ENCODE measurements at regions not wholly inside any gene's neighbourhood (a gene's known extent, or its start where the extent isn't known, plus 50 kb on each side); places are given as distances from the start of the nearest gene placed in this dataset.
"Not testable (repeated sequence)": the region's sequence is repeated elsewhere in the genome, so short reads cannot be mapped to it uniquely, and the experiment has no call there.

DNA sequence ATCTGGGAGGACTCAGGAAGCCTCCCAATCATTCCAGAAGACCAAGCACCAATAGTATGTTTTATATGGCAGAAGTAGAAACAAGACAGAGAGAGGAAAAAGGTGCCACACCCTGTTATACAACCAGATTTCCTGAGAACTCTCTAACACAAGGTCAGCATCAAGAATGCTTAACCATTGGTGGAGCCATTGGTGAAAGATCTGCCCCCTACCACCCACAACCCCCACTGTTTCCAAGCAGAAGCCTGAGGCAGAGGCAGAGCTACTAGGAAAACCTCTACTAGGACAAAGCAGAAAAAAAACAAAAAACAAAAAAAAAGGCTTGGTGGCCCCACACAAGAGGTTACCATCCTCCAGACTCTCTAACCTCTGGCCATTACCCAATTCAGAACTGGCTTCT lies 336.2 kb downstream of the FOXD4L4 start:
- H3K14ac ChIP-seq (ENCODE audit: insufficient read depth, low read length); H3K56ac ChIP-seq (ENCODE audit: insufficient read length, low read depth, low read length); H2BK120ac ChIP-seq (ENCODE audit: low read depth, low read length, poor library complexity, severe bottlenecking); H3K79me1 ChIP-seq (ENCODE audit: insufficient read depth, low read depth, low read length, poor library complexity, severe bottlenecking); H3K9me3 Mint-ChIP-seq; H2BK5ac ChIP-seq (ENCODE audit: insufficient read length, low read length); H3K9me3 ChIP-seq (ENCODE audit: control insufficient read depth, low read depth, low read length); H3K79me2 ChIP-seq (ENCODE audit: insufficient read depth, low read length); H2BK12ac ChIP-seq (ENCODE audit: insufficient read length, low read depth, low read length); H3K27ac Mint-ChIP-seq; DNase-seq; H3K9ac ChIP-seq (ENCODE audit: extremely low read depth, insufficient read length, low read length); H2AFZ ChIP-seq (ENCODE audit: low read length); H3K23ac ChIP-seq (ENCODE audit: insufficient read length, low read depth, low read length); H3K18ac ChIP-seq (ENCODE audit: insufficient read length, low read depth, low read length); H2BK20ac ChIP-seq (ENCODE audit: low read depth, low read length, poor library complexity, severe bottlenecking); H3K27me3 Mint-ChIP-seq (ENCODE audit: low read depth); H3T11ph ChIP-seq (ENCODE audit: low read length); H3K36me3 Mint-ChIP-seq (ENCODE audit: insufficient read depth in 1 of 3, low read depth in 3 of 3); H3K4ac ChIP-seq (ENCODE audit: low read depth, low read length); H4K8ac ChIP-seq (replicated peaks; ENCODE audit: insufficient read length, low read depth, low read length); H3K27me3 ChIP-seq (ENCODE audit: insufficient read depth, low read length); H2BK15ac ChIP-seq (ENCODE audit: low read depth, low read length); H3K4me3 Mint-ChIP-seq; H4K5ac ChIP-seq (ENCODE audit: insufficient read length, low read depth, low read length); H4K20me1 ChIP-seq (ENCODE audit: control insufficient read depth, insufficient read depth, insufficient read length); H4K91ac ChIP-seq (ENCODE audit: insufficient read length, low read depth, low read length); H3K27ac ChIP-seq (ENCODE audit: insufficient read length, low read depth, low read length); H3K4me2 ChIP-seq (ENCODE audit: insufficient read depth, insufficient read length, low read length); H3K4me1 Mint-ChIP-seq; H3K4me1 ChIP-seq (ENCODE audit: insufficient read depth, low read length); H3K23me2 ChIP-seq (ENCODE audit: insufficient read length, low read depth, low read length, poor library complexity, severe bottlenecking); H2AK5ac ChIP-seq (ENCODE audit: insufficient read length, low read length): not testable (repeated sequence)

DNA sequence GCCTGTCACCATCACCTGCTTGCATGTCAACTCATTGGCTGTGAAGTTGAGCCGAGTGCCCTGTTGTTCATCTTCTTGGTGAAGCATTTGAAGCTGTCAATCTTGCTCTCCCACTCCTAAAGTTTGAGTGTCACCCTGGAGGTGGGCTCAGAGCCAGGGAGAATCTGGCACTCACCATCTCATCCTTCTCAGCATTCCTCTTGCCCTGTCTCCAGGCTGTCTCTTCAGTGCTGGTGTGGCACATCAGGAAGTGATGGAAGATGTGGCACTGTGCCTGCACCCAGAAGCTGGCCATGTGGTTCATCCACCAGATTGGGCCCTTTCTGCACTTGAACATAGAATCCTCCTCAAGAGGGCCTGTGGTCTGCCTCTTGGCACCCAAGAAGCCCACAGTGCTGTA lies 345.9 kb downstream of the FOXD4L4 start:
- not testable (repeated sequence) for H3K9ac ChIP-seq (ENCODE audit: extremely low read depth, insufficient read length, low read length); H4K91ac ChIP-seq (ENCODE audit: insufficient read length, low read depth, low read length); H3K4me2 ChIP-seq (ENCODE audit: insufficient read depth, insufficient read length, low read length); H3K27me3 Mint-ChIP-seq (ENCODE audit: low read depth); H2AFZ ChIP-seq (ENCODE audit: low read length); H2AK5ac ChIP-seq (ENCODE audit: insufficient read length, low read length); H2BK20ac ChIP-seq (ENCODE audit: low read depth, low read length, poor library complexity, severe bottlenecking); H3K27me3 ChIP-seq (ENCODE audit: insufficient read depth, low read length); H2BK15ac ChIP-seq (ENCODE audit: low read depth, low read length); H4K8ac ChIP-seq (replicated peaks; ENCODE audit: insufficient read length, low read depth, low read length); H2BK5ac ChIP-seq (ENCODE audit: insufficient read length, low read length); H3K23ac ChIP-seq (ENCODE audit: insufficient read length, low read depth, low read length); H3K36me3 Mint-ChIP-seq (ENCODE audit: insufficient read depth in 1 of 3, low read depth in 3 of 3); H3K4me1 Mint-ChIP-seq; H3K79me1 ChIP-seq (ENCODE audit: insufficient read depth, low read depth, low read length, poor library complexity, severe bottlenecking); H2BK12ac ChIP-seq (ENCODE audit: insufficient read length, low read depth, low read length); H3K27ac ChIP-seq (ENCODE audit: insufficient read length, low read depth, low read length); H3T11ph ChIP-seq (ENCODE audit: low read length); H3K27ac Mint-ChIP-seq; H3K23me2 ChIP-seq (ENCODE audit: insufficient read length, low read depth, low read length, poor library complexity, severe bottlenecking); H3K14ac ChIP-seq (ENCODE audit: insufficient read depth, low read length); DNase-seq; H3K56ac ChIP-seq (ENCODE audit: insufficient read length, low read depth, low read length); H3K9me3 ChIP-seq (ENCODE audit: control insufficient read depth, low read depth, low read length); H4K5ac ChIP-seq (ENCODE audit: insufficient read length, low read depth, low read length); H3K18ac ChIP-seq (ENCODE audit: insufficient read length, low read depth, low read length); H4K20me1 ChIP-seq (ENCODE audit: control insufficient read depth, insufficient read depth, insufficient read length); H3K4me3 Mint-ChIP-seq; H3K9me3 Mint-ChIP-seq; H3K4me1 ChIP-seq (ENCODE audit: insufficient read depth, low read length); H2BK120ac ChIP-seq (ENCODE audit: low read depth, low read length, poor library complexity, severe bottlenecking); H3K79me2 ChIP-seq (ENCODE audit: insufficient read depth, low read length); H3K4ac ChIP-seq (ENCODE audit: low read depth, low read length)
- no CpG with 5 or more reads among the region's 1 CpG for WGBS (ENCODE audit: extremely low coverage, insufficient read length, low lambda C conversion rate)
